ENCODE measurements at regions not wholly inside any gene's neighbourhood (a gene's known extent, or its start where the extent isn't known, plus 50 kb on each side); places are given as distances from the start of the nearest gene placed in this dataset.
"Not testable (repeated sequence)": the region's sequence is repeated elsewhere in the genome, so short reads cannot be mapped to it uniquely, and the experiment has no call there.

DNA sequence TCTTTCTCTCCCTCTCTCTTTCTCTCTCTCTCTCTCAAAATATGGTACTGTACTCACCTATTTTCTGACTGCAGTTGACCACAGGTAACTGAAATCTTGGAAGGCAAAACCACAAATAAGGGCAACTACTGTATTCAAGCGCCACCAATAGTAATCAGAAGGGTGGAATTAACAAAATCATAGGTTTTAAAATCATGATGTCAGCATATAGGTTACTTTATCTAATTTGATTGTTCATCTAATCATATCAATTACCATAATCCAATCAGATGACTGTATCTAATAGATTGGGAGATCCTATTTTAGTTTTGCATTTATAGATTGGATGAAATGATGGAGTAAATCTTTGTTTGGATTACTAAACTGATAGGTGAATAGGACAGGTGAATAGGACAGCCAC, 155.8 kb upstream of the KITLG start:
- DNase-seq, result no peak

DNA sequence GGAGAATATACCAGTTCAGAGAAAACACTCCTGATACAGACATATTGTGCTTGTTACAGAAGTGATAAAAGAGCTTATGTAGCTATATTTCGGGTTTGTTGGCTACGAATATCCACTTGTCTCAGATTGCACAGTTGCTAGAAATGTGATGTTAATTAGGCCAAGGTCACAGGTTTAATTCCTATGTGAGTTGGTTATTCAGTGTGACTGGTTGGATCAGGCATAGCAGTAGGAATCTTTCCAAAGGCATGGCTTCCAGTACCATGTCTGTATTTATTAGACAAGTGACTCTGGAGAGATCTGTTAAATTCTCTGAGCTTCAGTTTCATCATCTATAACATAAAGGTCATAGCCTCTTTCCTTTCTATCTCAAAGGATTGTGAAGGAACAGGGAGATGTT, 152.7 kb upstream of the KITLG start:
- no peak for DNase-seq

DNA sequence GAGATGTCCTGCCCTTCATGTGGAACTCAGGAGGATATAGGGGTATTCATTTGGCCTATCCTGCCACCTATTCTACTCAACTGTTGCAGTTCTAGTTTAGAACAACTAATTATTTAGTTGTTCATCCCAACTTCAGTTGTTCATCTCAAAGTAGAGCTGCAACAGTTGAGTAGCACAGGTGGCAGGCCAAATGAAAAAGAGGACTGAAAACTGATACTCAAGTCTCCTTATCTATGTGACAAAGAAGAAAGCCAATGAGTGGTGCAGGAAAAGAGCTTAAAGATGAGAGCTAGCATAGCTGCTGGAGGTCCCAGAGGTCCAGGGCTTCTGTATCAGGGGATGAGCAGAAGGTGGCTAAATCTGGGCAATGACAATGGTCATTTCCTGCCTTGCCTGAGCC, 148.9 kb upstream of the KITLG start:
- no peak for DNase-seq

DNA sequence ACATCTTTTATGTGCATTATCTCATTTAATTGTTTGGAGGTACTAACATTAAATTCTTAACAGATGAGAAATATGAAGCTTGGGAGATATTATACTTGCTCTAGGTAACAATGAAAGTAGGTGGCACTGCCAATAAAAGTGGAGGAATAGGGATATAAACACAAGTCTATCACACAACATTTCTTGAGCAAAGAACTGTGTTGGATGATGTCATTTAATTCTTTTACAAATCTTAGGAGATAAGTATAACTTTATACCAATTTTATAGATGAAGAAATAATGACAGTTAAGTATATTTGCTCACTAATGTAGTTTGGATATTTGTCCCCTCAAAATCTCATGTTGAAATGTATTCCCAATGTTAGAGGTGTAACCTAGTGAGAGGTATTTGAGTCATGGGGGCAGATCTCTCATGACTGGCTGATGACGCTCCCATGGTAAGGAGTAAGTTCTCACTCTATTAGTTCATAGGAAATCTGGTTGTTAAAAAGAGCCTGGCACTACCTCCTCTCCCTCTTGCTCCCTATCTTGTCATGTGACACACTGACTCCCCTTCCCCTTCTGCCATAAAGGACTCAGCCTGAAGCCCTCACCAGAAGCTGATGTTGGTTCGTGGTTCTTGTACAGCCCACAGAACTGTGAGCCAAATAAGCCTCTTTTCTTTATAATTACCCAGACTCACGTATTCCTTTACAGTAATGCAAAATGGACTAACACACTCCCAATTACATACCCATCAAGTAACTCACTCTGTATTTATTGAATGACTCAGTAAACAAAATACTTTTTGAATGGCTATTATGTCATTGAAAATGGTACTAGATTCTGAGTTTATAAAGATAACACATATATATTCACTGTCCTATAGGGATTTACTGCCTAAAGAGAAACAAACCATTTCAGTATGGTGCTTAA, 146.8 kb upstream of the KITLG start:
- no peak for DNase-seq

DNA sequence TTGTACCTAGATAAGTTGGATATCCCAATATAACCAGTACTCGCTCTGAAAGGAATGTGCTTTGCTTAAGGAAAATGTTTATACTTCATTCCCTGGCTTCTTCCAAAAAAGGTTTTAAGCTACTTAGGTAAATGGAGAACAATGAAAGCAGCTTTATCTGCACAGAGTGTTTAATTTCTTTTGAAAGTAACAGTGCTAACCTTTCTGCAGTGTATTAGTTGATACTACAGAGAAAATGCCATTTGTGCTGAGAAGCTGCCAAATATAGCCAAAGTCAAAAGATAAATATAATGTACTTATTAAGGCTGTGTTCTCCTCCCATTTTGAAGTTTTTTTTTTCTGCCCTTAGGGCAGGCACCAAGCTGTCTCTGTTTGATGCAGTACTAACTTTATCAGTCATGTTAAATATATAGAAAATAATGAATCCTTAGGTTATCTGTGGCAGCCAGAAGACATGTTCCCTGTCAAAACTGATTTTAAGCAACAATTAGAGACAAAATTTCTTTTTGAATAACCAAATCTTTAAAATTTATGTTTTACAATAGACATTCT, 145.4 kb upstream of the KITLG start:
- no peak for DNase-seq

DNA sequence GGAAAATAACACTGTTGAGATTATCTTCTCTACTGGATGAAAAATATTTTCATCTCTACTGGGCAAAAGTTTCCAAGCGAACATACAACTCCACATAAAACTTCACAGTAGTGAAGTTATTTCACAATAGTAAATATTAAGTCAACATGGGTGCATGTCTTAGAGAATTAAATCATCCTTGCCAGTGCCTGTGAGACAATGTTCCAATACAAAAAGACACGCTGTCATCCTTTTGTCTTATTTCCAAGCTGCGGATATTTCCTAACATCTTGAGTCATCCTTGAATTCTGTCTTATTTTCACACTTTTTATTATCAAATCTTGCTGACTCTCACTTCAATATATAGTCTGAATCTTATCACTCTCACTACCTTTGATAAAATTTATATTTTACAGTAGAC, 142.9 kb upstream of the KITLG start:
- no peak for DNase-seq

DNA sequence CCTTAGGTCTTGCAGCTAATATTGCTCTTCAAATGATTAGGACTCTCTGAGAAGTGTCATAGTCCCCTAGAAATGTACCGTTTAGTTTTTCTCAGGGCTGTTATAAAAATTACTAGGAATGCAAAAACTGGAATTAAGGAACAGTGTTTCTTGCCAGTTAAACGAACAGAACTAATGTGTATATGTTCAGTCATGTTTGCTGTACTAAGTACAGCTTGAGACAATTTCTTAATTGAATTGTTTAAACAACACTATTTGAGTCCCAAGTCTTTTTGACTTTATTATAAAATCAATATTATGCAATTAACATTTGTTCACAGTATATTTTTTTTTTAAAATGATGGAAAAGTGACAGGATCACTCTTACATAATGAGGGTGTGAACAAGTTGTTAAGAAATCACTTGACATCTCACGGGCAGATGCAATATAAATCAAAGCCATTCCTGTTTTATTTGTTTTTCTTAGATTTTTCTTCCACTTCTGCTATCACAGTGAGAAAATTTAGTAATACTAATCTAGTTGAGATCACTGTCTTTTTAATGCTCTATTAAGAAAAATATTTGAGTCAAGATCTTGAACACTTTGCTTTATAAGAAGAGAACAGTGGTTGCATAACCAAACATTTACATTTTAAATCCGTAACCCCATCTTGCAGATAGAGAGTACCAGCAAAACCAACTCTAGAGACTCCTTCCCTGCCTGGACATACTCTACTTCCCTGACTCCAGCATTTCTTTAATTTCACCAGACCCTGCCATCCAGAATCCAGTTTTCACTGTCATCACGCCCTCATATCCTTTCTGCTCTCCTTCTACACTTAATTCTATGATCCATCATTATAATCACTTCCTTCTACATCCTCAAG, 140.7 kb upstream of the KITLG start:
- no peak for DNase-seq

DNA sequence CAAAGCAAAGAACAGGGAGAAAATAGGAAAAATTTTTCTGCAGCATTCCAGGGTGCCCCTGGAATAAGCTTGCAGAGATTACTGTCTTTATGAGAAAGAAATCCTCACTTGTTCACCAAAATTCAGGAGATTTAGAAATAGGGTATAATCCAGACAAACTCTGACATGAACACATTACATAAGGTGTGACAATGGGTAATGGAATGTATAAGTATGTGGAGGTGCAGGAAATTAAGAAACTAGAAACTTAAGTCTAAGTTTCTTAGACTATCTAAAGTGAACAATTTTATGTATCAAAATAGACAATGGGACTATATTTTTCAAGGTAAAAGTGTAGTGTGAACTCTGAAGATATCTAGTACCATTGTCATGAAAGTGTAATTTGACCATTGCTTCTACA, 140.0 kb upstream of the KITLG start:
- DNase-seq, result no peak

DNA sequence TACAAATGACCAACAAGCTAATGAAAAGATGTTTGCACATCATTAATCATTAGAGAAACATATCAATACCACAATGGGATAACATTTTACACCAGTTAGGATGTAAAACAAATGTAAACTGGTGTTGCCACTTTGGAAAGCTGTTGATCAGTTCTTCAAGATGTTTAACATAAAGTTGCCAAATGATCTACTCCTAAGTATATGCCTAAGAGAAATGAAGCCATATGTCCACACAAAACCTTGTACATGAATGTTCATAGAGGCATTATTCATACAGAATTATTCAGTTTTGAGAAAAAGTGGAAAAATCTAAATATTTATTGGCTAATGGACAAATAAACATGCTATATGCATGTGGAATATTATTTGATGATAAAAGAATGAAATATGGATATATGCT, 136.9 kb upstream of the KITLG start:
- no peak for DNase-seq

DNA sequence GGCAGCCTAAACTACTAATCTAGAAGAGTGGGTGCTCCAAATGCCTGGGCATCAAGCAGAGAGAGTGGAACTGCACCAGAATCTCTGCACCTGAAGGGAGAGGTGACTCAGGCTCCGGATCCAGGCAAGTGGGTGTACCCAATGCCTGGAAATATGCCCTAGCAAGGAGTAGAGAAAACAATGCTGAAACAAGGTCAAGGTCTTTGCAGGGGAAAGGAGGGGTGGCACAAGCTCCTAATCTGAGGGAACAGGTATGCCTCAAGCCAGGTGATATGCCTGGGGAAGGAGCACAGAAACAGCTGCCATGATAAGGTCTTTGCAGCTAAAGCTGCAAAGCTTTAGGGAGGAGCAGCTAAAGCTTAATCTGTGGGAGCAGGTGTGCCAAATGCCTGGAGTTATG, 136.0 kb upstream of the KITLG start:
- no peak for DNase-seq

DNA sequence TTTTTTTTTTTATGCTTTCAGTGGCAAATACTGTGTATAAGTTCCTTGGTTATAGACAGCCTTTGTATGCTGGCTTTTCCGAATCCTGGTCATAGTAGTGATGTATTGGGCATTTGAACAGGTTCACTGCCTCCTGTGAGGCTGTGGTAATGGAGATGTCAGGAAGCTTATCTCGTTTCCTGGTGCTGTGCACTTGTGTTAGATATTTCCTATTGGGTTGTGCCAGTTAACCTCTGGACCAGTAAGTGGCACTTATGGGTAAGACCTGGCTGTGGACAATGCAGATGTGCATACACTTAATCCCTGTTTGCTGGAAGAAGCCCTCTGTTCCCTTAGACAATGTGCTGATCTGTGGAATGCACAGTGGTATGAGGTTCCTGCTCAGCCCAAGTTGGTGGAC, 135.4 kb upstream of the KITLG start:
- no peak for DNase-seq

DNA sequence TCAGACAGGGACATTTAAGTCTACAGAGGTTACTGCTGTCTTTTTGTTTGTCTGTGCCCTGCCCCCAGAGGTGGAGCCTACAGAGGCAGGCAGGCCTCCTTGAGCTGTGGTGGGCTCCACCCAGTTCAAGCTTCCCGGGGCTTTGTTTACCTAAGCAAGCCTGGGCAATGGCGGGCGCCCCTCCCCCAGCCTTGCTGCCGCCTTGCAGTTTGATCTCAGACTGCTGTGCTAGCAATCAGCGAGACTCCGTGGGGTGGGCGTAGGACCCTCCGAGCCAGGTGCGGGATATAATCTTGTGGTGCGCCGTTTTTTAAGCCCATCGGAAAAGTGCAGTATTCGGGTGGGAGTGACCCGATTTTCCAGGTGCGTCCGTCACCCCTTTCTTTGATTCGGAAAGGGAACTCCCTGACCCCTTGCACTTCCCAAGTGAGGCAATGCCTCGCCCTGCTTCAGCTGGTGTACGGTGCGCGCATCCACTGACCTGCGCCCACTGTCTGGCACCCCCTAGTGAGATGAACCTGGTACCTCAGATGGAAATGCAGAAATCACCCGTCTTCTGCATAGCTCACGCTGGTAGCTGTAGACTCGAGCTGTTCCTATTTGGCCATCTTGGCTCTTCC, 134.1 kb upstream of the KITLG start:
- not testable (repeated sequence) for DNase-seq

DNA sequence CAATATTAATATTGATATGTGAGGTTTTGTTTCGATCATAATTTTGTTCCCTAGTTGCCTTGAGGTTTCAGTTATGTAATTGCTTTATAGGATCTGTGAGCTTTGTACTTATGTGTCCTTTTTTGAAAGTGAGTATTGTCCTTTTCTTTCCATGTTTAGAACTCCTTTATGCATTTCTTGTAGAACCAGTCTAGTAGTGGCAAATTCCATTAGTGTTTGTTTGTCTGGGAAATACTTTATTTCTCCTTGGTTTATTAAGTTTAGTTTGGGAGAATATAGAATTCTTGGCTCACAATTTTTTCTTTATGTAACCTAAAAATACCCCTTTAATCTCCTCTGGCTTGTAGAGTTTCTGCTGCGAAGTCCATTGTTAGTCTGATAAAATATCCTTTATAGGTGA, 127.5 kb upstream of the KITLG start:
- DNase-seq, result no peak

DNA sequence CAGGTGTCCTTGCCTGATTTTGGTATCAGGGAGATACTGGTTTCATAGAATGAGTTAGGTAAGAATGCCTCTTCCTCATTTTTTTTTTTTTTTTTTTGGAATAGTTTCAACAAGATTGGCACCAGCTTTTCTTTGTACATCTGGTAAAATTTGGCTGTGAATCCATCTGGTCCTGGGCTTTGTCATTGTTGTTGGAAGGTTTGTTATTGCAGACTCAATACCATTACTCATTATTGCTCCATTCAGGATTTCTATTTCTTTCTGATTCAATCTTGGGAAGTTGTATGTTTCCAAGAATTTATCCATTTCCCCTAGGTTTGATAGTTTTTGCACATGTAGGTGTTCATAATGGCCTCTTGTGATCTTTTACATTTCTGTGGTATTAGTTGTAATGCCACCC, 126.0 kb upstream of the KITLG start:
- no peak for DNase-seq

DNA sequence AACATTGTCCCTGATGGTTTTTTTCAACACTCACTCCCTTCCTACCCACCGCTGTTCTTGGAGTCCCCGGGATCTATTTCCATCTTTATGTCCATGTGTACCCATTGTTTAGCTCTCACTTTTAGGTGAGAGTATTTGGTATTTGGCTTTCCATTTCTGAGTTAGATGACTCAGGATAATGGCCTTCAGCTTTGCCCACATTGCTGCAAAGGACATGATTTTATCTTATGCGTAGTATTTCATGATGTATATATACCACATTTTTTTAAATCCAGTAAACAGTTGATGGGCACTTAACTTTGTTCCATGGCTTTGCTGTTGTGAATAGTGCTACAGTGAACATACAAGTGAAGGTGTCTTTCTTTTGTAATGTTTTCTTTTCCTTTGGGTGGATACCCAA, 123.5 kb upstream of the KITLG start:
- no peak for DNase-seq

DNA sequence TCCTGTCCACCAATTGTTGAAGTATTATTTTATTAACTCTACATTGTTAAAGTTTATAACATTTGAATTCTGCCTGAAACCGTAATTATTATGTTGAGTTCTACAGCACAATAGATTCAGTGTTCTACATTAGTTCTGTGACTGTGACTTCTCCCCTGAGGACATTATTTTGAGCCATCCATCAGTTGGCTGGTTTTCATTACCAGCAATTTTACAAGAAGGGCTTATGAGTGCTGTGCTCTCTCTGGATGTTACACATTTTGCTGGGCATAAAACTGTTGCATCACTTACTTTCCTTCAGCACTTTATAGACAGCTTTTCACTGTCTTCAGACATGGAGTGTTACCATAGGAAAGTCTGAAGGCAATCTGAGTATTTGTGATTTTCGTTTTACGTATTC, 118.2 kb upstream of the KITLG start:
- DNase-seq, result no peak

DNA sequence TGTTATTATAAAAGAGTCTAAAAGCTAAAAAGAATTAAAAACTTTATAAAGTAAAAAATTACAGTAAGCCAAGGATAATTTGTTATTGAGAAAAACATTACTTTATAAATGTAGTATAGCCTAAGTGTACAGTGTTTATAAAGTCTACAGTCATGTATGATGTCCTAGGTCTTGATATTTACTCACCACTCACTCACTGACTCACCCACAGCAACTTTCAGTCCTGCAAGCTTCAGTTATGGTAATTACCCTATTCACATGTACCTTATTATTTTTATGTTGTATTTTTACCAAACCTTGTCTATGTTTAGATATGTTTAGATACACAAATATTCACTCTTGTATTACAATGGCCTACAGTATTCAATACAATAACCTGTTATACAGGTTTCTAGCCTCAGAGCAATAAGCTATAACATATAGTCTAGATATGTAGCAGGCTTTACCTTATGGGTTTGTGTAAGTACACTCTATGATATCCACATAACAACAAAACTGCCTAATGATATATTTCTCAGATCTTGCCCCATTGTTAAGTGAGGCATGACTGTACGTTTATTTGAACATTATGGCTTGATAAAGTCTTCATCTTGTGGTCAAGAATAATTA, 113.7 kb upstream of the KITLG start:
- no peak for DNase-seq

DNA sequence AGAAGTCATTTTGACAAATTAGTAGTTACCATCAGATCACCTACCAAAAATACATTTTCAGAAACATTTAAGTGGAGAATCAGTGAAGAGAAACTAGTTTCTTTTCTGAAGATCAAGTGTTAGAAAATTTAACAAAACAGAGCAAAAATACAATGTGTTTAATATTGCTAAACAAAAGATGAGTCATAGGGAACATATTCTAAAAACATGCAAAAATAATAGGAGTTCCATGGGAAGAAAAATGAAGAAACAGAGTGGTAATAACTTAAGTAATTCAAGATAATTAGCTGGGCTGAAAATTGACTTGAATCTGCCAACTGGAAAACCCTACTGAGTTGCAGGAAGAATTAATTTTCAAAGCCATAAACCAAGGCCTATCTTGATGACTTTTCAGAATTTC, 111.5 kb upstream of the KITLG start:
- no peak for DNase-seq

DNA sequence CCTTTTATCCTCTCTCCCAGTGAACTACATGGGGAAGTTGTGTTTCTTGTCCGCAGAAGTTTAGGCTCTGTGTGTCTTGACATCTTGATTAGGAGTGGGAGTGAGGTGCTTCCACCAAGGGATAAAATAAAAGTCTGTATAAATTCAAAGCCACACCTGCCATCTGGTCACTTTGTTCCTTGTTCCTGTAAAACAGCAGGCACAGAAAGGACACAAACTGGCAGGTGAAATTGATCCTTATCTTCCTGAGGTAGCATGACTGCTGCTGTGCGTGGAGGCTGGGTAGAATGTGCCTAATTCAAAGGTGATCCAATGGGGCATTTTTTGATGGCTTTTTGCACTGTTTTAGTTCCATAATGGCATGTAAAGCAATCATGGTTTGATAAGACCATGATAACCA, 104.3 kb upstream of the KITLG start:
- DNase-seq, result no peak

DNA sequence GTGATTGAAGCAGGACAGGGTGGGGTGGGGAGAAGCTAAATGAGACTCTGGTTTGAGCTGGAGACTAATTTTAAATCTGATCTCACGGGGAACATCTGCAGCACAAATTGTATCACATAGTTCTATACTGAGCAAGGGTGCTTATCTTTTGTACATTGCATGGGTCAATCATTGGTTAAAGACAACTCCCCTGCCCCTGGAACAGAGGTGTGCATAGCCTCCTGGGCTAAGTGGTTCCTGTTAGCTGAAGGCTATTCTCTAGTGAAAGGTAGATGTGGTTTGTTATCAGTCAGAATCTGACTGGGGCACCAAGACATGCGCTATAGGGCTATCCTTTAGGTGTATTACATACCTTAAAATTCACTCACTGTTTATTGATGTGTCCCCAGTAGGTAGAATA, 103.9 kb upstream of the KITLG start:
- no peak for DNase-seq

DNA sequence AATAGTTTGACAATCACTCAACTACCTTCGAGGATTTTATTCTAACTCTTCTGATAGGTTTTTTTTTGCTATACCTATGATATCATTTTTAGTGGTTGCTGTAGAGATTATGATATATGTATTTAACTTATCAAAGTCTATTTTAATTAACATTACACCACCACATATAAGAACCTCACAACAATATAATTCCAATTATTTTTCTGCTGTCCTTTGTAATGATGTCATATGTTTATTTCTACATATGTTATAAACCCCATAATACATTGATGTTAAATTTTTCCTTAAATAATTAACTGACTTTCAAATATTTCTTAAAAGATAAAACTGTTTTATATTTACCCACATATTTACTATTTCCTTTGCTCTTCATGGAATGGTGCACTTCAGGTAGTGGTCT, 103.4 kb upstream of the KITLG start:
- DNase-seq, result no peak

DNA sequence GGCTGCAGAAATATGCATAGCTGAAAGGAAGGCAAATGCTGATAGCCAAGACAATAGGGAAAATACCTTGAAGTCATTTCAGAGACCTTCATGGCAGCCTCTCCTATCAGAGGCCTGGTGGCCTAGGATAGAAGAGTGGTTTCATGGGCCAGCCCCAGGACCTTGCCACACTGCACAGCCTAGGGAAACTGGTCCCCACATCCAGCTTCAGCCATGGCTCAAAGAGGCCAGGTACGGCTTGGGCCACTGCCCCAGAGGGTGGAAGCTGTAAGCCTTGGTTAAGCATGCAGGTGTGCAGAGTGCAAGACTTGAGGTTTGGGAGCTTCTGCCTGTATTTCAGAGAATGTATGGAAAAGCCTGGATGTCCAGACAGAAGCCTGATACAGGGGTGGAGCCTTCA, 101.0 kb upstream of the KITLG start:
- no peak for DNase-seq

DNA sequence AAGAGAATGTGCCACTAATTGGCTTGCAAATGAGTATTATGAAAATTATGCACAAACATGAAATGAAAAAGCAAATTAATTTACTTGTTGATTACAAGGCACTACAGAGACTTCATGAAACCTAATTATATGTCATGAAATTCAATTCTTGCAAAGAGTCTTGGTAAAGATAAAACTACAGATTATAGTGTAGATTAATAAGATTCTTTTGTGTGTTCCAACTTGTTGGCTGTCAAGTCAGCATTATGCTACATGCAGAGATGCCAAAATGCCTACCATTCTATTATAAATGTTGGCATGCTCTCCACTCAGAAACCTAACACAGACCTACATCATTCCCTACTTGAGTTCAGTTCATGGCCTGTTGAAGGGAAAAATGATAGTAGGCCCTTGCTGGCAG, 97.2 kb upstream of the KITLG start:
- no peak for DNase-seq
